ENCODE measurements at regions not wholly inside any gene's neighbourhood (a gene's known extent, or its start where the extent isn't known, plus 50 kb on each side); places are given as distances from the start of the nearest gene placed in this dataset.

DNA sequence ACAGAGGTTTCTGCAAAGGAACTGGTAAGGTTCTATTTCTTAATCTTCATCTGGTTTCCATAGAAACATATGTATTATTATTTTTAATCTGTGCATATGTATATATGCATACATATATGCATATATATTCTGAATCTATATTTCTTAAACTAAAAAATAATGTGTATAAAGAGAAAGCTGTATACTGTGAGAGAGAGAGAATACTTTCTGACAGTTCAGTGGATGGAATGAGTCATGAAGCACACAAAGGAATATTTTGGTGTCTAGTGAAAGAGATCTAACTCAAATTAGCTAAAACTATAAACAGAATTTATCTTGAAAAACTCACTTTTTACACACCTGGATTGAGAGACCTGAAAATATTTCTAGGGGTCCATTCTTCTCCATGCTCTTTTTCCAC, 1929.3 kb upstream of the LRRTM1 start:
- TF ChIP-seq CTCF (IDR thresholded peaks at IDR 0.05) (no peak), POLR2A (IDR thresholded peaks at IDR 0.05) (no peak)

Data from heart left ventricle (tissue), 13 donors.